MCF 10A (cell line): ENCODE measurements at regions not wholly inside any gene's neighbourhood (a gene's known extent, or its start where the extent isn't known, plus 50 kb on each side); places are given as distances from the start of the nearest gene placed in this dataset.

Source experiments
- BruUV-seq: library from RNA; stranded (reverse); fragments of 400-500 nt; replicated peaks from 2 replicates; lab custom pipeline; 2021; lab: Mats Ljungman, UMichigan
- CTCF ChIA-PET: fragments of 300-600 bp; sonication (Branson Sonifier 250); formaldehyde crosslinking; extraction: SDS; loops from one replicate; lab custom pipeline; 2021; ENCODE audit warnings: antibody characterized with exemption, inconsistent platforms; lab: Yijun Ruan, JAX
- POLR2A ChIA-PET: fragments of 300-600, 350-650 bp; sonication (Branson Sonifier 250); formaldehyde crosslinking; extraction: SDS; loops from one replicate; lab custom pipeline; 2020; ENCODE audit warnings: antibody characterized with exemption, inconsistent platforms; lab: Yijun Ruan, JAX
- DNase-seq: peaks from one replicate; pipeline ENCODE4 v3.0.0-alpha.2; 2018; ENCODE audit not compliant: unreplicated experiment
- H3K27ac Mint-ChIP-seq: one replicate; pipeline ENCODE4 v1.8.0; 2022; ENCODE audit warnings: mild to moderate bottlenecking, low read depth, mixed read lengths; ENCODE audit not compliant: unreplicated experiment
- H3K27me3 Mint-ChIP-seq: one replicate; pipeline ENCODE4 v1.8.0; 2022; ENCODE audit warnings: mixed read lengths; ENCODE audit not compliant: insufficient read depth, unreplicated experiment
- H3K36me3 Mint-ChIP-seq: one replicate; pipeline ENCODE4 v1.8.0; 2022; ENCODE audit warnings: mild to moderate bottlenecking, moderate library complexity, mixed read lengths; ENCODE audit not compliant: insufficient read depth, unreplicated experiment
- H3K4me1 Mint-ChIP-seq: one replicate; pipeline ENCODE4 v1.8.0; 2022; ENCODE audit warnings: mixed read lengths; ENCODE audit not compliant: insufficient read depth, unreplicated experiment
- H3K4me3 Mint-ChIP-seq: one replicate; pipeline ENCODE4 v1.8.0; 2022; ENCODE audit warnings: mild to moderate bottlenecking, moderate library complexity, mixed read lengths; ENCODE audit not compliant: unreplicated experiment
- H3K9me3 Mint-ChIP-seq: one replicate; pipeline ENCODE4 v1.8.0; 2022; ENCODE audit warnings: mixed read lengths; ENCODE audit not compliant: unreplicated experiment
- CTCF ChIP-seq: fragments of 200-600 bp; IDR thresholded peaks from one replicate; pipeline ENCODE4 v1.8.0; 2022; ENCODE audit warnings: antibody characterized with exemption, mild to moderate bottlenecking; ENCODE audit not compliant: unreplicated experiment
- intact Hi-C: fragments of 100-400 bp; cut with micrococcal nuclease; formaldehyde crosslinking; loops from 2 replicates; pipeline ENCODE4 v1.14.1; 2022

GRCh38 chr6:170024940-170025339, 265.9 kb downstream of the DLL1 start:
- BruUV-seq = no TSS peak
- H3K36me3 Mint-ChIP-seq = no peaks in the 10 kb centered on the region
- CTCF ChIA-PET = interaction anchor here (0.6 kb wide), 1 partner anchor 127 kb away, joined by 4 read pairs; no protein-coding TSS in a partner anchor
- H3K4me3 Mint-ChIP-seq = no peak overlapping the region
- H3K4me1 Mint-ChIP-seq = peaks cover 34% of the 10 kb centered on the region
- H3K27me3 Mint-ChIP-seq = peaks cover 14% of the 10 kb centered on the region
- no peak overlapping the region for H3K27ac Mint-ChIP-seq
- TF ChIP-seq CTCF = no peak
- intact Hi-C loops = no loop called here
- DNase-seq = peak; percentile 65
- peaks cover 10% of the 10 kb centered on the region for H3K9me3 Mint-ChIP-seq
- POLR2A ChIA-PET = interaction anchor here (2.3 to 2.5 kb wide), 2 partner anchors 46 to 154 kb away, joined by 9 to 14 read pairs; no protein-coding TSS in a partner anchor

- no peak for DNase-seq
- POLR2A ChIA-PET = no interaction called here
- CTCF ChIA-PET = no interaction called here
- peaks cover 14% of the 10 kb centered on the region for H3K27me3 Mint-ChIP-seq
- intact Hi-C loops = no loop called here
- H3K4me1 Mint-ChIP-seq = peaks cover 34% of the 10 kb centered on the region
- H3K4me3 Mint-ChIP-seq = no peak overlapping the region
- no peak for TF ChIP-seq CTCF
- H3K36me3 Mint-ChIP-seq = no peaks in the 10 kb centered on the region
- H3K27ac Mint-ChIP-seq = no peak overlapping the region
- no TSS peak for BruUV-seq
- H3K9me3 Mint-ChIP-seq = peaks cover 10% of the 10 kb centered on the region
Observed at GRCh38 chr6:170023620-170024521, 267.0 kb downstream of the DLL1 start.

- H3K36me3 Mint-ChIP-seq = no peaks in the 10 kb centered on the region
- H3K27me3 Mint-ChIP-seq = peaks cover 5% of the 10 kb centered on the region
- no TSS peak for BruUV-seq
- TF ChIP-seq CTCF = no peak
- ChIA-PET CTCF (no interaction called here), POLR2A (interaction anchor here (0.6 kb wide), 1 partner anchor 155 kb away, joined by 3 read pairs; no protein-coding TSS in a partner anchor)
- no peak for DNase-seq
- no peak overlapping the region for H3K27ac Mint-ChIP-seq
- H3K4me3 Mint-ChIP-seq = no peak overlapping the region
- H3K4me1 Mint-ChIP-seq = peaks cover 30% of the 10 kb centered on the region
- peaks cover 4% of the 10 kb centered on the region for H3K9me3 Mint-ChIP-seq
- intact Hi-C loops = no loop called here
Observed at GRCh38 chr6:170022827-170023619, 267.9 kb downstream of the DLL1 start.

GRCh38 chr6:170022291-170022722, 268.6 kb downstream of the DLL1 start:
- Mint-ChIP-seq H3K4me3 (no peak overlapping the region), H3K27me3 (no peaks in the 10 kb centered on the region), H3K9me3 (no peaks in the 10 kb centered on the region), H3K27ac (no peak overlapping the region), H3K36me3 (no peaks in the 10 kb centered on the region), H3K4me1 (peaks cover 23% of the 10 kb centered on the region)
- intact Hi-C loops = no loop called here
- ChIA-PET CTCF (no interaction called here), POLR2A (no interaction called here)
- no TSS peak for BruUV-seq
- no peak for DNase-seq
- TF ChIP-seq CTCF = no peak
